Activated CD8-positive, alpha-beta memory T cell treated with anti-CD3 and anti-CD28 coated beads, Interleukin-2, amount 50 U/mL, for 48 hours (primary cell): ENCODE measurements at regions not wholly inside any gene's neighbourhood (a gene's known extent, or its start where the extent isn't known, plus 50 kb on each side); places are given as distances from the start of the nearest gene placed in this dataset.
"Not testable (repeated sequence)": the region's sequence is repeated elsewhere in the genome, so short reads cannot be mapped to it uniquely, and the experiment has no call there.

Experiments used
- DNase-seq: peaks from one replicate; pipeline ENCODE4 v3.0.0-alpha.2; 2020

GRCh38 chr1:60847855-60848582 lies 234.3 kb upstream of the NFIA start:
- DNase-seq = no peak

DNA sequence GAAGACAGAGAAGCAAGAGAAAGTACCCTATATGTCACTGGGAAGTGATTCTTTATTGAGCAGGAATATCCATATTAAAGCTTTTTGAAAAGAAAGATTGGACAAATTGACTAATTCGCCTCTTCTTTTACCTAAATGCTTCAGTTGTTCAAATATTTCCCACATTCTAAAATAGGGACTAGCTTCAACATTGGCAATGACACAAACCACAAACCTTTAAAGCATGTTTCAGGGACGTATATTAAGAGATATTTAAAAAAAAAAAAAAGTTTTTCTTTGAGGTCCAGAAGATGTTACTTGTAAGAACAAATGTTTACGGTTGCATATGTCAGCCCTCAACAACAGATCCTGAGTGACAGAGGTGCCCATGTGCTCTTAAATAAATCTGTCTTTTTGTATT lies 235.0 kb upstream of the NFIA start:
- no peak for DNase-seq

- not testable (repeated sequence) for DNase-seq
Observed at GRCh38 chr1:60845659-60846058, 236.7 kb upstream of the NFIA start.

DNA sequence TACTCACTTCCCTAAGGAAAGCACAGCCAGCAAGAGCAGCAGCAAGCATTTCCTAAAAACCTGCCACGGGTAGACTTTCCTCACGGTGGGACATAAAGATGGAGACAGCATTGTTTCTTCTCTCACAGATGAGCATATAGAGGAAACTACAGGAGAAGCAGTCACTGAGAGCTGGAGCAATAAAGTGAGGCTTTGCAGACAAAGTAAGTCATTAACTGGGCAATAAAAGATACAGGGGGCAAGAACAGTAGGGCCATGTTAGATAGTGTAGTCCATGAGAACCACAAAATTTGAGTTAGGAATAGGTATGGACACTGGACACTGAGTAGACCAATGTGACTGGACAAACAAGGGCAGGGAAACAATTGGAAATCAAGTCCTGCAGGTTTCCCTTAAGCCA lies 240.1 kb upstream of the NFIA start:
- no peak for DNase-seq

DNA sequence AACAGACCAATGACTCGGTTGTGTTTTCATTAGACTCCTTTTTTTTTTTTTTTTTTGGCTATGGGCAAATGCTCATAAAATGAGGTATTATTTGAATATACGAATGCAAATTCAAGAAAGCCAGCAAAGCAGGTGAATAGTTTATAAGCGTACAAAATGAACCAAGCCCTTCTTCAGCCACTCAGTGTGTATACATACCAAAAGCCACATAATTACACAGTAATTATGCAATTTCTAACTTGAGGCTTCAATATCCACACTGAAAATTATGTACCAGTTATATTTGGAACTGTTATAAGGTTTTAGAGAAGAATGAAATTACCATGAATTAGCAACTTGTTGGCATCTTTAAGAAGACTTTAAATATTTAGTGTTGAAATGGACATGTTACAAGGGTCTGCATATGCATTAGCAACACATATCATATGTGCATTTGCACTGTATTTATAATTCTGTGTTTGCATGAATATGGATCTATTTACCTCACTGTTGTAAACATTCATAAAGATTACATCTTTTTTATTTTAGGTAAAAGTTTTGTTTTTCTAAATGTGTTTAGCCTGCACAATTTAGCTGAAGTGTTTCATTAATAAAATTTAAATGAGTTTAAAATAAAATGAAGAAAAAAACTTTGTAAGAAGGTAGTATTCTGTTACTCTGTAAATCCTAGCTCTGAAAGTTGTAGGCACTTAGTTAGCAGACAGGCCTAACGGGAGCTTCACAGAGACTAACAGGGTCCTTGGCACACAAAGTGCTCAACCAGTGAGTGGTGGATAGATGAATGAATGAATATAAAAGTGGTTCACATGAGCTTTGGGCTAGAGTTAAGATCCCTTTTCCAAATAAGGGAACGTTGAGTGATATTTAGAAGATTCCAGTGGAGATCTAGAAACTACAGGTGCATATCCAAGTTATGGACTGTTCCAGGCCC lies 241.0 kb upstream of the NFIA start:
- DNase-seq = no peak

DNA sequence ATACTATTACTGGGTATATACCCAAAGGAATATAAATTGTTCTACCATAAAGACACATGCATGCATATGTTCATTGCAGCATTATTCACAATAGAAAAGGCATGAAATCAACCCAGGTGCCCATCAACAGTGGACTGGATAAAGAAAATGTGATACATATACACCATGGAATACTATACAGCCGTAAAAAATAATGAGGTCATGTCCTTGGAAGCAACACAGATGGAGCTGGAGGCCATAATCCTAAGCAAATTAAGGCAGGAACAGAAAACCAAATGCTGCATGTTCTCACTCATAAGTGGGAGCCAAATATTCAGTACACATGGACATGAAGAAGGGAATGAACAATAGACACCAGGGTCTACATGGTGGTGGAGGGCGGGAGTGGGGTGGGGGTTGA lies 241.9 kb upstream of the NFIA start:
- not testable (repeated sequence) for DNase-seq

GRCh38 chr1:60835649-60836048 lies 246.7 kb upstream of the NFIA start:
- DNase-seq = no peak

- DNase-seq = no peak
Observed at GRCh38 chr1:60833173-60833572, 249.2 kb upstream of the NFIA start.

GRCh38 chr1:60832367-60832766 lies 250.0 kb upstream of the NFIA start:
- no peak for DNase-seq

- DNase-seq = no peak
Observed at GRCh38 chr1:60831780-60832179, 250.6 kb upstream of the NFIA start.

- no peak for DNase-seq
Observed at GRCh38 chr1:60828944-60829343, 253.4 kb upstream of the NFIA start.

GRCh38 chr1:60826320-60827094 lies 255.9 kb upstream of the NFIA start:
- no peak for DNase-seq

DNA sequence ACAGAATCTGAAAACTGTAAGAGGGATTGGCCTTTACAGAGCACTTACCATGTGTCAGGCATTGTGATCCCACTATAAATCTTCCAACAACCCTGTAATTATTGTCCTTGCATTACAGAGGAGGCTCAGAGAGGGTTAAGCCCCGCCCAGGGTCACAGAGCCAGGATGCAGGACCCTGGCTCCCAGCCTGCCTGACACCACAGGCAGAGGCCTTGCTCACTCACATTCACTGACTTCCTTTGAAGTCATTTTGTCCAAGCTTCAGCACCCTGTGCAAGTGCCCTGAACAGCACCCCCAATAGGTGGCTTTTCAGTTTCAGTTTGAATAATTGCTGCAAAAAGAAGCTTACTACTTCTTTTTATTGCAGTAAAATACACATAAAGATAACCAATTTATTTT lies 256.8 kb upstream of the NFIA start:
- DNase-seq = no peak

DNA sequence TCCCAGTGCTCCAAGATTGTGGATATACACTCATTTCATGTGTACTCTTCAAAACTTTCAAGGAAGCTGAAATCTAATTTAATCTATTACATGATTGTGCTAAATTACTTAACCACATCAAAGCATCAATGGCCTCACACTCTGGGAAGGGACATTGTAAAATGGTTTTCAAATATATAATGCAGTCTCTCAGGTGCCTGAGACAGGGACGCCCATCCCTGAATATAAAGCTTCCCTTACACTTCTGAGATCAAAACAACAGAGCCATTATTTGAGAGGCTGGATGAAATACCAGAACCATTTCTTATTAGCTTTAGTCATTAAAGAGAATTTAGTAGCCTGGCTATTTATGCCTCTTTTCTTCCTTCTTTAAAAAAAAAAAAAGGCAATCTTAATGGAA lies 259.2 kb upstream of the NFIA start:
- DNase-seq = no peak

GRCh38 chr1:60822252-60822651 lies 260.1 kb upstream of the NFIA start:
- no peak for DNase-seq

DNA sequence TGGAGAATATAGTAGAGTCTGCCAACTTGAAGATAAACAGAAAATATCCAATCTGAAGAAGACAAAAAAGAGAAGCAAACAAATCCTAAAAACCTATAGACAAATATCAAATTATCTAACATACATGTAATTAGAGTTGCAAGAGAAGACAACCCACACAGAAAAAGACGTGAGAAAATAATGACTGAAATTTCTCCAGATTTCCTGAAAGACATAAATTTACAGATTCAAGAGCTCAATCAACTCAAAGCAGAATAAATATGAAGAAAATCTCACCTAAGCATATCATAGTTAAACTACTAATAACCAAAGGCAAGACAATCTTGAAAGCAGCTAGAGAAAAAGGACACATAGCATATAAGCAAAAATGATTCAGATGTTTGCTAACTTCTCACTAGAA lies 261.2 kb upstream of the NFIA start:
- DNase-seq = no peak

DNA sequence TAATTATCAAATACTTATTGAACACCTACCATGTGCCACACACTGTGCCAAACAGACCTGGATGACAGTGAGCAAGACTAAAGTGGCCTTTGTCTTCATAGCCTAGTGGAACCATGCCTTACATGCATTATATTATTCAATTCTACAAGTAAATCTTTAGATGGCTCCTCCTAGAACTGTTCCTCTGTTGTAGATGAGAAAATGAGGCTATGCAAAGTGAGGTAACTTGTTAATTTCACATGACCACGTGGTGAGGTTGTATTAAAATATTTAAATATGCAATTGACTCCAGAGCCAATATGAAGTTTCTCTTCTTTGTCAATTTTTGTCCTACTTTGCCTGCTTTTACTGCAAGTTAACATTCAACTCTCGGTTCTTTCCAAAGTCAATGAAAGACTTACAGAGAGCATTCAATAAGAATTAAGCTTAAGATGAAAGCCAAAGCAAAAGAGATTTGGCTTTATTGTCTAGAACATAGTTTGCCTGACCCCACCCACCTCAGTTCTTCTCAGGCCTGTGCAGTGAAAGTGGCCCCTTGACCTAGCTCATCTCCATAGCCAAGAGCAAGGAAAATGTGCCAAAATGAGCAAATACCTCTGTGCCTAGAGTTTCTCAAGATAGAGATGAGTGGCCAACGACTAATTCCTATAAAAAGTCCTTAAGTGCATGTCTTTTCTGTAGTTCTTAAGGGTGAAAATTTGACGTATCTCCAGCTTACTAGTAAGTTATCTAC lies 263.2 kb upstream of the NFIA start:
- DNase-seq = no peak

DNA sequence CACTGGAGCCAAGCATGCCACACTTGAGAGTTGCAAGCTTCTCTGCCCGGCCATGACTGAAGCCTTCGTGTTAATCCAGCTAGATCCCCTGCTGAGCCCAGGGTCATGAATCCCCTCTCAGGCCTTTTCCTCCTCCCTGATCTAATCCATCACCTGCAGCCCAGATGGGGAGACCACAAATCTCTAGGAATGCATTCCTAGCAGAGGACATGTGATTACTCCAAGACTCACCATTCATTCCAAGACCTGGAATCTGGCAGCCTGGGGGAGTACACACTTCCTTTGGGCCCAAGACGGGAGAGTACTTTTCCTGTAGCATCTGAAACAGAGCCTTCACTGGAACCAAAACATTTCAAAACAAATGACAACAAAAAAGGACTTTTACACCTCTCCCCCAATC lies 269.3 kb upstream of the NFIA start:
- DNase-seq = no peak

GRCh38 chr1:60809204-60809980 lies 273.0 kb upstream of the NFIA start:
- no peak for DNase-seq

DNA sequence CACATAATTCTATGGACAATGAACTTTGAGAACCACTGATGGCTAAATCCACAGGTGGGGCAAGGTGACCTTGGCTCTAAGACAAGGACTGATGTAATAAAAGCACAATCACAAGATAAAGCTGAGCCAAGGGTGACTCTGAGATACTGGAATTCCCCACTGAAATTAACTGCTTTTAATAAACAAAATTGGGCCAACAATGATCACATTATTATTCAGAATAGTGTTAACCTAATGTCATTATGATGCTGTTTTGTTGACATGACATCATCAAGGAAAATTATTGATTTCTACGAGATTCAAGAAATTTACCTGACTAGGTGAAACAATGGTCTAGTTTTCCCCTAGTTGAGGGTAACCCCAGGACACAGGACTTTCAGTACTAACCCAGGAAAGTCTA lies 273.7 kb upstream of the NFIA start:
- no peak for DNase-seq

DNA sequence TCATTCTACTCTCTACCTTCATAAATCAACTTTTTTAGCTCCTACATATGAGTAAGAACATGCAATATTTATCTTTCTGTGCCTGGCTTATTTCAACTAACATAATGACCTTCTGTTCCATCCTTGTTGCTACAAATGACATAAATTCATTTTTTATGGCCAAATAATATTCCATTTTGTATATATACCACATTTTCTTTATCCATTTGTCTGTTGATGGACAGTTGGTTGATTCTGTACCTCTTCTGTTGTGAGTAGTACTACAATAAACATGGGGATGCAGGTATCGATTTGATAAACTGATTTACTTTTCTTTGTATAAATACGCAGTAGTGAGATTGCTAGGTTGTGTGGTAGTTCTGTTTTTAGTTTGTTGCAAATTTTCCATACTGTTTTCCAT lies 279.5 kb upstream of the NFIA start:
- DNase-seq = no peak

DNA sequence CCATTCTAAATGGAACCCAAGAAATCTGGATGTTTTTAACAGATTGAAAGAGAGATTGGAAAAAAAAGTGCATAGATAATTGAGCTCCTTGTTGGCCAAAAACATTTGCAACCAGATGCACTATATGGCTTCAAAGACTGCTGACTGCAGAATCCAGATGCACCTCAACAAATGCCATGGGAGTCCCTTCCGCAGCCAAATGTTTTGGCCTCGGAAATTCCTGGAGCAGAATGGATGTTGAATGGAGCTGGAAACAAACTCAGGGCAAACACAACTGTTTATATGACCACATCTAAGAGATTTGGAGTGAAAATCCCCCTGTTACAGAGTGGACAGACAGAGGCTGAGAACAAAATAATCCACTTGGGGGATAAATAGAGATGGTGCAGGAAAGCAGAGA lies 285.0 kb upstream of the NFIA start:
- no peak for DNase-seq
